COLO668 (cell line): ENCODE measurements at regions not wholly inside any gene's neighbourhood (a gene's known extent, or its start where the extent isn't known, plus 50 kb on each side); places are given as distances from the start of the nearest gene placed in this dataset.
A peak's percentile ranks its signal among the peaks of the same experiment; 100 is the strongest.

Experiments used
- DNase-seq: peaks from one replicate; lab custom pipeline; 2025; ENCODE audit not compliant: unreplicated experiment; lab: John Stamatoyannopoulos, UW

DNA sequence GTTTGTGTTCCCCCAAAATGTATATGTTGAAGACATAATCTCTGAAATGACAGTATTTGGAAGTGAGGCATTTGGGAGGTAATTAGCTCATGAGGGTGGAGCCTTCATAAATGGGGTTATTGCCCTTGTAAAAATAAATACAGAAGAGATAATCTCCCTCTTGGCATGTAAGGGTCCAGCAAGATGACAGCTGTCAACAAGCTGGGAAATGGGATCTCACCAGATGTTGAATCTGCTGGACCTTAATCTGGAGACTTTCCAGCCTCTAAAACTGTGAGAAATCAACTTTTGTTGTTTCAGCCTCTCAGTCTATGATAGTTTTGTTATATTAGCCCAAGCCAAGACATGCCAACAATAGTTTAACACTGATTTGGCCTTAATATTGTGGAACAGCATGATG lies 438.2 kb upstream of the PCDH7 start:
- DNase-seq = no peak

DNA sequence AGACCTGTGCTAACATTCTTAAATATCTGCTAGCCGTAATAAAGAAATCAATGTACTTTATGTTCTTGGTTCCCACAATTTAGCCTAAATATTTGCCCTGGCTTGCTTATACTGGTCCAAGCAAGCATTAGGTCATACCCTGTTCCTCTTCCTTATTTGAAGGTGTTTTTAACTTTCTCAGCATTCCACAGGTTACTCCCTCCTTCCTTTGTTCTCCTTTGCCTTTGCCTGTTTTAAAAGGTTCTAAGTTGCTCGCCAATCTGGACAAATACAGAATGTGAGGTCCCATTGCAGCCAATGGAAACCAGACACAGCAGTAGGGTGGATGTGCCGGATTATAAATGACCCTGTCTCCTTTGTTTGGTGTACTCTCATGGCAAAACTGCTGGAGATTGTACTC lies 436.8 kb upstream of the PCDH7 start:
- DNase-seq = no peak

DNA sequence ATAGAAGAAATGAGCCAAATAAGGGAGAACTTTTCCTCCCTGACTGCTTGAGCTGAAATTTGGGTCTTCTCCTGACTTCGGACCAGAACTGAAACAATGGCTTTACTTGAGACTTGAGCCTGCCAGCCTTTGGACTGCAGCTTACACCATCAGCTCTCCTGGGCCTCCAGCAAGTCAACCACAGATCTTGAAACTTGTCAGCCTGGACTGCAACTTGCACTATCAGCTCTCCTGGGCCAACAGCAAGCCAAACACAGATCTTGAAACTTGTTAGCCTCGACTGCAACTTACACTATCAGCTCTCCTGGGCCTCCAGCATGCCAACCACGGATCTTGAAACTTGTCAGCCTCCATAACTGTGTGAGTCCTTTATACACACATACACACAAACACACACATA lies 425.9 kb upstream of the PCDH7 start:
- DNase-seq = no peak

DNA sequence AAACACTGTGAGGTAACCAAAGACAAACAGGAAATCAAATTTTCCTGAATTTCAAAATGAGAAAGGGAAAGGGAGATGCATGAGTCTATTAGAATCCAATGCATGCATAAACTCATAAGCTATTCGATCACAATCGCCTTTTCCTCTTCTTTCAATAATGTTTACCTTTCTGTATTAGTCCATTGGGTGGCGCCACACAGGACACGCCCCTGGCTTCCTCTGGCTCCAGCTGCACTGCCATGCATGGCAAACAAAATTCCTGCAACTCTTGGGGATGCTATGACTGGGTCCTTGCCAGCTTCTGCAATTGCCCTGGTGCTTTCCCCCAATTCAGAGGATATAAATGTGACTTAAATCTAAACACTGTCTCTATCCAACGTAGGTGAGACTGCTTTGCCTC lies 424.5 kb upstream of the PCDH7 start:
- no peak for DNase-seq

DNA sequence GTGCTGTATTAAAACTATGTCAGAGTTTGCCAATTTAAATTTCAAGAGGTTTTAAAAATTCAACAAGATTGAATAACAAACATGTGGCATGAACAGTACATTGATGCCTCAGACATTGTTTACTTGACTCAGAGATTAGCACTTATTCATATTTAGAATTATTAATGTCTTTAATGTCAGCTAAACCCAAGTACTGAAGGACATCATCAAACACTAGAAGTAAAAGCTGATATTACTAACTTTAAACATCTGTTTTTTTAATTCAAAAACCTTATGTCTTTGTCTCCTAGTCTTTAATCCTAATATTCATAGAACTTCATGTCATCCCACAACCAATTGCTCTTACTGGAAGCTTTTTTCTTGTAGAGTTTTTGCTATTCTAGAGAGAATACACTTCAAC lies 406.2 kb upstream of the PCDH7 start:
- no peak for DNase-seq

DNA sequence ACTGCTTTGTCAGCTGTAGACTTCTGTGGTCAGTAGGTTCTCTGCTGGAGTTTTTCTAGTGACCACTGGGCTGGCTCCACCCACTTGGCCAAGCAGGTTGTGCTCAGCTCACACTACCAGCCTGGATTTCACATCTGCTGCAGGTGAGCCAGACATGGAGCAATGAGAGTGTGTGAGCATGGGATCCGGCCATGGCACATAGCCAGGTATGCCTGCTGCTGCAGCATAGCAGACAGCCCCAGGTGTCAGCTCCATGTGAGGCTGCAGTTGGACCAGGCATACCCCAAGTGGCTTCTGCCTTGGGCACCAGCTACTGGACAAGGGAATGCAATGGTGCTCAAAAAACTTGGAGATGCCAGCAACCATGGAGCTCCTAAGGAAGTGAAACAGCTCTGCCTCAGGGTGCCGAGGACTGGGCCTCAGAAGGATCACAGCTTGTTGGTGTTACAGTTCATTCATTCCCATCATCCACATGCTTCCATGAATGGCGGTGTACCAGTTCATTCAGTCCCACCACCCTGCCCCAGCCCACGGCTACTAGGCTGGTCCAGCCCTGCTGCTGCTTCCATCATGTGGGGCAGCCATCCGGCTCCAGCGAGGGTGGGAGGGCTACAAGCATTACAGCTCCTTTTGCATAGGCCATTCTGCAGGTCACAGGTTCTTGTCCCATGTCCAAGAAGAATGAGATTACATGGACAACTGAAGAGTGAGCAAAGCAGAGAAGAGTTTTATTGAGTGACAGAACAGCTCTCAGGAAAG lies 389.1 kb upstream of the PCDH7 start:
- DNase-seq = no peak

DNA sequence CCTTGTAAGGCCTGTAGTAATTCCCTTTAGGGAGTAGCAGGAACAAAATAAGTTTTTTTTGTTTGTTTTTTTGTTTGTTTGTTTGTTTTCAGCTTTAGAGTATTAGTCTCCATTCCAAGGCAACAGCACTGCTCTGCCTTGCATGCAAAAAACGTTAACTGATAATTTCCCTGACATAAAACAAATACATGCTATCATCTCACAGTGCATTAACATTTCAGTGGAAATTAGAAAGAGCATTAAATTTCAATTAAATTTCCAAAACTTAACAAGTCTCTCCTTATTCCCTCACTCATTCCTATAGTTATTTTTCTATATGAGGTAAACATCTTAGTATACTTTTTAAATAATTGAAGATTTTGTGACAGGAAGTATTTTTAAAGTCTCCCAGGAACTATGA lies 378.4 kb upstream of the PCDH7 start:
- no peak for DNase-seq

DNA sequence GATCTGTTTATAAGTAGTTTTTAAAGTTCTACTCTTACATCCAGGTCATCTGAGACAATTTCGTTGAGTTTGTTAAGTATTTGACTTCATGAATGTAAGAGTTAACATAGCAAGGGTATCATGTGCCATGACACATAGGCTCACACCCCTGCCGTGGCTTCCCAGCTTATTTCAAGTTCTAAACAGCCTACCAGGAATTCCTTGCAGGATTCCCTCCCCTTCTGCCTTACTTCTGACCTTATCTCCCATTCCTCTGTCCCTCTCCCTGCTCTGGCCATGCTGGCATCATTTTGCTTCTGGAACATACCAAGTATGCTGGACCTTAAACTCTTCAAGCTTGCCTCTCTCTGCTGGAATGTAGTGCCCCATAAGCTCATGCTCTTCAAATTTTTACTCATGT lies 369.9 kb upstream of the PCDH7 start:
- no peak for DNase-seq

DNA sequence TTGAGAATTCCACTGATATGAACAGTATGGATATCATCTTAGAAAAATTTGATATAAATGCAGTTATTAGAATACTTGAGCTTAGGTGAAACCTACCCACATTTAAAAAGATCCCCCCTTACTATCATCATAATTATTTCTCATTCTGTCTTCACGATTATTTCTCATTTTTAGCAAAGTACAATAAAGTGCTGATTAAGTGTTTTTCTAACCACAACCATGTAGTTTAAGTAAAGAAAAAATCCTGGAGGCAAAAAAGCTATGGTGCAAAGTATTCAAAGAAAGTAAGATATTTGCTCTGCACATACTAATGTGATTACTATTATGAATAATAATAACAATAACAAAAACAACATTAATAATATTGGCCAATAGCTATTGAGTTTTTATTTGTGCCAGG lies 365.6 kb upstream of the PCDH7 start:
- DNase-seq = no peak

DNA sequence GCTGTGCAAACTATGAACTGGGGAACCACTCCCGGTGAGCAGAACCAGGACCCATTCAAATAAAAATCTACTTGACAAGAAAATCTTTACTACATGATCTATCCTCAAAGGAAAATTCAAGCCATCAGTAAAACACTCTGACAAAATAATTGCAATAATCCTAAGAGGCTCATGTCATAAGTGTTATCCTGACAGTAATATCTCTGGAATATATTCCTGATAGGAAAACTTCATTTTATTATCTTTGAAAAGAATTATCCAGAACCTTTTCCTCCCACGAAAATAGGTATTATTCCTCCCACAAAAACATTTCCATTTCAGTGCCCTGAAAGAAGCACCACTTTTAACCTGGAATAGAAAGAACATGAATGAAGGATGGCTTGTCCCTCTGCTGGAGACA lies 357.7 kb upstream of the PCDH7 start:
- DNase-seq = no peak

DNA sequence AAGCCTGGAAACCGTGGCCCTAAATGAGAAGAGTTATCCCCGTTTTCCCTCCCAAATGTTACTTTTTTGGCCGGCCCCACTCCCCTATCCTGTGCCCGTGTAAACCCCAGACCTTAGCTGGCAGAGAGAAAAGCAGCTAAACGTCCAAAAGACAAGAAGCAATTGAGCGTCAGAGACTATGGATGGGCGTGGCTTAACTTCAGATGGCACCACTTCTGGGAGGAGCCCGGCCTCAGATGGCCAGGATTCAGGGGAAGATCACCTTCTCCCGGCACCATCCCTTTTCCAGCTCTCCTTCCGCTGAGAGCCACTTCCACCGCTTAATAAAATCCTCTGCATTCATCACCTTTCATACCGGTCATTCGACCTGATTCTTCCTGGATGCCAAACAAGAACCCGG lies 350.1 kb upstream of the PCDH7 start:
- no peak for DNase-seq

DNA sequence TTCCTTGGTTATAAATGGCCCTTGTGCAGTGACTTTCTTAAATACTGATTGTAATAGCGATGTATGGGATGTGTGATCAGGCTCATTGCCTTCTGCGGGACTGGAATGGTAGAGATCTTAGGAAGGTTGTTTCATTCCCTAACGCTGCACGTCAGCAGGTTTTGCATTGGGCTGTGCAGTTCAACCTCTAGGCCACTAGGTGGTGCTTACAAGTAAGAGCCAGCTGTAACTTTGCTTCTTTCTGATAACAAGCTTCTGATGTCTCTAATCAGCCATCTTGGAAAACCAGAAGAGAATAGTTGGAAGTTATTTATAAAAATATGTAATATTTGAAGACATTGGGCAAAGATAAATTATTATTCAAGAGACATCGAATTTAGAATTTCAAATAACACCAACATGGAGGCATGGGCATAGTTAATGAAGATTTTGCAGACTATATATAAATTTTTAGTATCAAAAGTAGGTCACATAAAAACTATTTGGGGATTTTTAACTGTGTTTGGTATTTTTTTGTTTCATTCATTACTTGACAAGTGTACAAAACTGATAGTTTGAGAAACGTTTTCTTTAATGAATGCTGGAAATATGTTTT lies 339.7 kb upstream of the PCDH7 start:
- peak; percentile 24 for DNase-seq

DNA sequence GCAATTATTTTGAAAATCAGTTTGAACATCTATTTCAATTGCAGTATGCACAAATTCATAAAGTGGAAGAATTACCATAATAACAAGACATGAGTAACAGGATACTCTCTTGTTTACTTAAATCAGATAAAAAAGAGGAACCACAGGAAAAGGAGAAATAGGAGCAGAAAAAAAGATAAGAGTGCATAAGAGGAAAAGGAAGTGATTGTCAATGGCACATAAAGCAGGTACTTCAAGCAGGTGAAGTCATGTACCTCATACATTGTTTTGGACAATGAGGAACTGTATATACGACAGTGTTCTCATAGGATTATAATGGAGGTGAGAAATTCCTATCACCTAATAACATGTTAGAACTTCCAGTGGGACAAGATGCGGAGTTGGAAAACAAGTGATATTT lies 334.5 kb upstream of the PCDH7 start:
- DNase-seq = no peak

DNA sequence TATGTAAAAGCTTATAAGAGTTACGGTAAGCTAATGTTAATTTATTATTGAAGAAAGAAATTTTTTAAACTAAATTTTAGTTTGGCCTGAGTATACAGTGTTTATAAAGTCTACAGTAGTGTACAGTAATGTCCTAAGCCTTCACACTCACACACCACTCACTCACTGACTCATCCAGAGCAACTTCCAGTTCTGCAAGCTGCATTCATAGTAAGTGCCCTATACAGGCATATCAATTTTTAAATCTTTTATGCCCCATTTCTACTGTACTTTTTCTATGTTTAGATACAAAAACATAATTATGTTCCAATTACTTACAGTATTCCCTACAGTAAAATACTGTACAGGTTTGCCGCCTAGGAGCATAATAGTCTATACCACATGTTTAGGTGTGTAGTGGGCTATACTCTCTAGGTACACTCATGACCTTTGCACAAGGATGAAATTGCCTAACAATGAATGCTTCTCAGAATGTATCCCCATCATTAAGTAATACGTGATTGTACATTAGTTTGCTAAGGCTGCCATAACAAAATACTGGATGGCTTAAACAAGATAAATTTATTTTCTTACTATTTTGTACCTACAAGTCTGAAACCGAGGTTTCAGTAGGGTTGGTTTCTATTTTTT lies 333.8 kb upstream of the PCDH7 start:
- DNase-seq = no peak

DNA sequence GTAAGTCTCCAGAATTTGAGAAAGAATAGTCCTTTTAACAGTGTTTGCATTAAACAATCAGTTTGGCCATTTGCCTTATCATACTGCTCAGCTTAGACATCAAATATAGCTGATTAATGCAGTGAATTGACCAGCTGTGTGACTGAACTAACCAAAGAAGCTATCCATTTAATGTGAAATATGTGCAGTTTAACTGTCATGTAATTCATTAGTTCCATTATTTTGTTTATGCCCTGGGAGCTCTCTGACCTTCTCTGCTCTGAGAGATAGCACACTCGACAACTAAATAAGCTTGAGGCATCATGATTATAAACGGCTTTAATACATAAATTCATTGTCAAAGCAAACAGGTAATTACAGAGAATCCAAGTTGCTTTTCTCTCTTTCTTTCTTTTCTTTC lies 324.3 kb upstream of the PCDH7 start:
- no peak for DNase-seq

DNA sequence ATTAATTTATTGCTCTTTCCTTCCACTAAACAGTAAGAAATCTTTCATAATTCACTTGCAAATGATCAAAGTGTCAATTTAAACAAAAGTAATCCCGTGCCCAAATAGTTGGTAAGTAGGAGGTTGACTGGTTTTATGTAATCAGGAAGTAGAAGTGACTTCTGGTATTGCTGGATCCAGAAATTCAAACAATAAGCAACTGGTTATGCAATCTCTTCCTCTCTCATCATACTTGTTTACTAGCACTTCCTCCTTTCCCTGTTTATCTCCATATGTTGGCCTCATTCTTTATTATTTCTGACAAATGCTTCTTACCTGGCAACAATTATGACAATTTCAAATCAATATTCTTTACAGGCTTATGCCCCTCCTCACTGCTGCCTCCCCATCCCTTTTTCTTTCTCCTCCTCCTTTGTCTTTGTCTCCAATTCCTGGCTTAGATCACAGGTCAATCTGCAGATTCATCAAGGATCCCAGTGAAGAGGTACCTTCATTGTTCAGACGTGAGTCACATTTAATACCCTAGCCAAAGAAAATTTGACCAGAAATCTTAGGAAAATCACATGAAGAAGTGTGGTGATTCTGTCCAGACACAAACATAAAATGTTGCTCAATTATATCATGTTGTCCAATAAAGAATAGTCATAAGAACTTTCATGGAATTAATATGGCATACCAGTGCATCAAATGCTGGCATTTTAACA lies 323.2 kb upstream of the PCDH7 start:
- DNase-seq = no peak

DNA sequence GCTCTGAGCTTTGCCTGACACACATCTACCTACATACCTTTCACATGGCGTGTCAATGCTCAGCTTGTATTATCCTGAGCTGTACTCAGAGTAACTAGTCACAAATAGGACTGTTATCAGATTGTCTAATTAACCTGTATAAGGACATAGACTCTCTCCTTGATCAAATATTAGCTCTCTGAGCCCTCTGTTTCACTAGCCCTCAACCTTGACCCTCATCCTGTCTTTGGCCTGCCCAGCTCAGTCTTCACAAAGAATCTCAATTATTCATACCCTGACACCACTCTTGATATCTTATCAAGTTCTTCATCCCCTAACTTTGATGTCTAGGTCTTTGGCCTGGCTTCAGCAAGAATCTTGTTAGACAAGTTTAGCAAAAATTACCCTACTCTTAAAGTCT lies 320.7 kb upstream of the PCDH7 start:
- DNase-seq = no peak

DNA sequence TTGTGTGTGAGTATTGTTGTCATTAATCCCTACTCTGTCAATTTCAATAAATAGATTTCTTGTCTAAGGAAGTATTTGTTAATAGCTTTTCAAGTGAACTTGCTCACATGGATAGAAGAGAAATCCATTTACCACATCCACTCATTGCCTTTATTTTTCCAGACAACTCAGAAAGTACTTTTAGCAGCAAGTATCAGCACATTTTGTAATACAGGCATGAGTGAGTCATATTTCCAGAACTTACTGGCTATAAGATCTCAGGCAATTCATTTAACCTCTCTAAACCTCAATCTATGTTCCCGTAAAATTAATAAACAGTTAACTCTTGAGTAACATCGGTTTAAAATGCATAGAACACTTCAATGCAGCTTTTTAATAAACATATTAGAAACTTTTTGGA lies 317.9 kb upstream of the PCDH7 start:
- DNase-seq = no peak

DNA sequence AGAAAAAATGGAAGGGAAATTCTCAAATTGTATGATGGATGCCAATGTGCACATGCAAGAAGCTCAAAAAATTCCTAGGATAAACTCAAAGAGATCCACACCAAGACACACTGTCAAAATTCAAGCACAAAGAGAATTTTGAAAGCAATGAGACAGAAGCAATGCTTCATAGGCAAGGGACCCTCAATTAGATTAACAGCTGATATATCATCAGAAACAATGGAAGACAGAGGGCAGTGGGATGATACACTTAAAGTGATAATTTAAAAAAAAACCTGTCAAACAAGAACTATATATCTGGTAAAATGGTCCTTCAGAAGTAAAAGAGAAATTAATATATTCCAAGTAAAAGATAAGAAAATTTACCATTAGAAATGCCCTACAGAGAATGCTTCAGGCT lies 306.3 kb upstream of the PCDH7 start:
- DNase-seq = no peak

DNA sequence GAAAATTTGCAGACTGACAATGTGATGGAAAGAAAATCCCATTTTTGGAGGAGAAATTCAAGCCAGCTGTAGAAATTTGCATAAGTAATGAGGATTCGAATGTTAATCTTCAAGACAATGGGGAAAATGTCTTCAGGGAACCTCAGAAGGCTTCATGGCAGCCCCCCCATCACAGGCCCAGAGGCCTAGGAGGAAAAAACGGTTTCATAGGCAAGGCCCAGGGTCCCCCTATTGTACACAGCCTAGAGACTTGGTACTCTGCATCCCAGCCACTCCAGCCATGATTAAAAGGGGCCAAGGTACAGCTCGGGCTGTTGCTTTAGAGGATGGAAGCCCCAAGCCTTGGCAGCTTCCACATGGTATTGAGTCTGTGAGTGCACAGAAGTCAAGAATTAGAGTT lies 303.6 kb upstream of the PCDH7 start:
- no peak for DNase-seq

DNA sequence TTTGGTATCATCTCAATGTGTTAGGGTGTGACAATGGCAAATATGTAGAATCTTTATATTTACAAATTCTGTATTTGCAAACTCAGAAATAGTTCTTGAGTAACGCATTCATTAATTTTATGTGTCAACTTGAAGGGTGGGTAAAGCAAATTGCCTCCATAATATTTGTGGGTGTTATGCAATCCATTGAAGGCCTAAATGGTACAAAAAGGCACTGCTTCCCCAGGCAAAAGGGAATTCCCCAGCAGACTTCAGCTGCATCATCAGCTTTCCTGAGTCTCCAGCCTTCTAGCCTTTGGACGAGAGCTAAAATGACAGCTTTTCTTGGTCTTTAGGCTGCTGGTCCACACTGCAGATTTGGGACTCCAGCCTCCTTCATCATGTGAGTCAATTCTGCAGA lies 292.2 kb upstream of the PCDH7 start:
- DNase-seq = no peak
